Heart left ventricle (tissue), 13 donors: ENCODE measurements at regions not wholly inside any gene's neighbourhood (a gene's known extent, or its start where the extent isn't known, plus 50 kb on each side); places are given as distances from the start of the nearest gene placed in this dataset.

Experiments used
- CTCF ChIP-seq, 12 donors: fragments of 200-600 bp; sonication (generic) in 4 of 12; IDR thresholded peaks; one replicate each; pipeline versions ENCODE4 v1.5.0 to v1.8.0; 2018 to 2022; ENCODE audit warnings: antibody characterized with exemption in 12 of 12, mild to moderate bottlenecking in 5 of 12
- POLR2A ChIP-seq, 2 donors: fragments of 450-650 bp; IDR thresholded peaks; one replicate each; pipeline ENCODE4 v1.6.1; 2017; ENCODE audit warnings: antibody characterized with exemption in 2 of 2, mild to moderate bottlenecking in 2 of 2, moderate library complexity in 2 of 2
- donor health status: ischemic (EF 13 %, LVEDD 7.1; RV severe dilation, severe dysfunction).
- donor health status: DM: no; HTN: yes; CAD: no.
- donor health status: DM: no; HTN: no; CAD: no.
- donor health status: ischemic (EF 25% LVEDD 6.9; RV normal size, moderate dysfunction).
- donor health status: ischemic (EF 25% LVEDD 5.7; RV mildly dilated, moderate dysfunction).
- donor health status: ischemic (EF 35%, LVEDD 5.7; RV mildly dilated, moderate dysfunction).
- donor health status: nonischemic (EF 11% LVEDD 7.7; RV severe dilation, severe dysfunction).
- donor health status: DM: yes; HTN: yes; CAD: no.
- donor health status: PGD.
- donor health status: ischemic (EF 29% LVEDD 5.4; RV normal size, mild dysfunction).
- donor health status: nonischemic (EF 23%, LVEDD 6.1; RV moderate dilation, normal function).

GRCh38 chr14:38143659-38144505 is 63.8 kb upstream of the SSTR1 start:
- TF ChIP-seq POLR2A (IDR thresholded peaks at IDR 0.05) (no peak), CTCF (IDR thresholded peaks at IDR 0.05) (no peak)
